H1 (cell line): ENCODE measurements at regions not wholly inside any gene's neighbourhood (a gene's known extent, or its start where the extent isn't known, plus 50 kb on each side); places are given as distances from the start of the nearest gene placed in this dataset.

ENCODE experiments used
- CBX5 ChIP-seq: fragments of 300-800, 300-1000 bp; sonication (generic); IDR thresholded peaks from 2 replicates; pipeline ENCODE4 v1.7.1; 2016; ENCODE audit warnings: antibody characterized with exemption, low read length, low read depth
- CTCF ChIP-seq, 3 experiments: IDR thresholded peaks; 1 replicate in 2 of 3; 2 replicates in 1 of 3; pipeline versions ENCODE4 v1.5.1 to v1.6.1; 2011; ENCODE audit warnings: low read length in 3 of 3, mild to moderate bottlenecking in 3 of 3, inconsistent platforms in 2 of 3, low read depth in 1 of 3, moderate library complexity in 1 of 3; ENCODE audit not compliant: insufficient read depth in 1 of 3; ENCODE audit errors: control extremely low read depth in 1 of 3
- TF ChIP-seq, protein P1 (sequence below): fragments of 300-600 bp; sonication (generic); IDR thresholded peaks from 2 replicates; pipeline ENCODE4 v1.7.1; 2012; ENCODE audit warnings: low read length, moderate library complexity, mild to moderate bottlenecking, inconsistent platforms; ENCODE audit not compliant: insufficient replicate concordance

DNA sequence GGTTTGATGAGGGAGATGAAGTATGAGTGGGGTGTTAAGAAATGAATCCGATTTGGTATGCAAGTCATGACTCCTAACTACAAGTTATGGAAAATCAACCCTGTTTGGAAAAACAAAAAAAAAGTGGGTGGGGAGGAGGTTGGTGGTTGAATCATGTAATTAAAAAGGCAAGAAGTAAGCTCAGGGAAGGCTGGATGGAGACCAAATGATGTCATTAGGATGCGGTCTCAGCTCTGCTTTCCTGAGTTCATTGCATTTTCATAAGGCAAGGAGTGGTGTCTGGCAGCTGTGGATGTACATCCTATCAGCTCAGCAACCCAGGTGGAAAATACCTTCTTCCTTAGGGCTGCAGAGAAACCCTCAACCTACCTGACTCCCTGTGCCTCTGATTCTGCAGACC, 60.4 kb upstream of the AKAP12 start (continued):
- TF ChIP-seq, protein P1, sequence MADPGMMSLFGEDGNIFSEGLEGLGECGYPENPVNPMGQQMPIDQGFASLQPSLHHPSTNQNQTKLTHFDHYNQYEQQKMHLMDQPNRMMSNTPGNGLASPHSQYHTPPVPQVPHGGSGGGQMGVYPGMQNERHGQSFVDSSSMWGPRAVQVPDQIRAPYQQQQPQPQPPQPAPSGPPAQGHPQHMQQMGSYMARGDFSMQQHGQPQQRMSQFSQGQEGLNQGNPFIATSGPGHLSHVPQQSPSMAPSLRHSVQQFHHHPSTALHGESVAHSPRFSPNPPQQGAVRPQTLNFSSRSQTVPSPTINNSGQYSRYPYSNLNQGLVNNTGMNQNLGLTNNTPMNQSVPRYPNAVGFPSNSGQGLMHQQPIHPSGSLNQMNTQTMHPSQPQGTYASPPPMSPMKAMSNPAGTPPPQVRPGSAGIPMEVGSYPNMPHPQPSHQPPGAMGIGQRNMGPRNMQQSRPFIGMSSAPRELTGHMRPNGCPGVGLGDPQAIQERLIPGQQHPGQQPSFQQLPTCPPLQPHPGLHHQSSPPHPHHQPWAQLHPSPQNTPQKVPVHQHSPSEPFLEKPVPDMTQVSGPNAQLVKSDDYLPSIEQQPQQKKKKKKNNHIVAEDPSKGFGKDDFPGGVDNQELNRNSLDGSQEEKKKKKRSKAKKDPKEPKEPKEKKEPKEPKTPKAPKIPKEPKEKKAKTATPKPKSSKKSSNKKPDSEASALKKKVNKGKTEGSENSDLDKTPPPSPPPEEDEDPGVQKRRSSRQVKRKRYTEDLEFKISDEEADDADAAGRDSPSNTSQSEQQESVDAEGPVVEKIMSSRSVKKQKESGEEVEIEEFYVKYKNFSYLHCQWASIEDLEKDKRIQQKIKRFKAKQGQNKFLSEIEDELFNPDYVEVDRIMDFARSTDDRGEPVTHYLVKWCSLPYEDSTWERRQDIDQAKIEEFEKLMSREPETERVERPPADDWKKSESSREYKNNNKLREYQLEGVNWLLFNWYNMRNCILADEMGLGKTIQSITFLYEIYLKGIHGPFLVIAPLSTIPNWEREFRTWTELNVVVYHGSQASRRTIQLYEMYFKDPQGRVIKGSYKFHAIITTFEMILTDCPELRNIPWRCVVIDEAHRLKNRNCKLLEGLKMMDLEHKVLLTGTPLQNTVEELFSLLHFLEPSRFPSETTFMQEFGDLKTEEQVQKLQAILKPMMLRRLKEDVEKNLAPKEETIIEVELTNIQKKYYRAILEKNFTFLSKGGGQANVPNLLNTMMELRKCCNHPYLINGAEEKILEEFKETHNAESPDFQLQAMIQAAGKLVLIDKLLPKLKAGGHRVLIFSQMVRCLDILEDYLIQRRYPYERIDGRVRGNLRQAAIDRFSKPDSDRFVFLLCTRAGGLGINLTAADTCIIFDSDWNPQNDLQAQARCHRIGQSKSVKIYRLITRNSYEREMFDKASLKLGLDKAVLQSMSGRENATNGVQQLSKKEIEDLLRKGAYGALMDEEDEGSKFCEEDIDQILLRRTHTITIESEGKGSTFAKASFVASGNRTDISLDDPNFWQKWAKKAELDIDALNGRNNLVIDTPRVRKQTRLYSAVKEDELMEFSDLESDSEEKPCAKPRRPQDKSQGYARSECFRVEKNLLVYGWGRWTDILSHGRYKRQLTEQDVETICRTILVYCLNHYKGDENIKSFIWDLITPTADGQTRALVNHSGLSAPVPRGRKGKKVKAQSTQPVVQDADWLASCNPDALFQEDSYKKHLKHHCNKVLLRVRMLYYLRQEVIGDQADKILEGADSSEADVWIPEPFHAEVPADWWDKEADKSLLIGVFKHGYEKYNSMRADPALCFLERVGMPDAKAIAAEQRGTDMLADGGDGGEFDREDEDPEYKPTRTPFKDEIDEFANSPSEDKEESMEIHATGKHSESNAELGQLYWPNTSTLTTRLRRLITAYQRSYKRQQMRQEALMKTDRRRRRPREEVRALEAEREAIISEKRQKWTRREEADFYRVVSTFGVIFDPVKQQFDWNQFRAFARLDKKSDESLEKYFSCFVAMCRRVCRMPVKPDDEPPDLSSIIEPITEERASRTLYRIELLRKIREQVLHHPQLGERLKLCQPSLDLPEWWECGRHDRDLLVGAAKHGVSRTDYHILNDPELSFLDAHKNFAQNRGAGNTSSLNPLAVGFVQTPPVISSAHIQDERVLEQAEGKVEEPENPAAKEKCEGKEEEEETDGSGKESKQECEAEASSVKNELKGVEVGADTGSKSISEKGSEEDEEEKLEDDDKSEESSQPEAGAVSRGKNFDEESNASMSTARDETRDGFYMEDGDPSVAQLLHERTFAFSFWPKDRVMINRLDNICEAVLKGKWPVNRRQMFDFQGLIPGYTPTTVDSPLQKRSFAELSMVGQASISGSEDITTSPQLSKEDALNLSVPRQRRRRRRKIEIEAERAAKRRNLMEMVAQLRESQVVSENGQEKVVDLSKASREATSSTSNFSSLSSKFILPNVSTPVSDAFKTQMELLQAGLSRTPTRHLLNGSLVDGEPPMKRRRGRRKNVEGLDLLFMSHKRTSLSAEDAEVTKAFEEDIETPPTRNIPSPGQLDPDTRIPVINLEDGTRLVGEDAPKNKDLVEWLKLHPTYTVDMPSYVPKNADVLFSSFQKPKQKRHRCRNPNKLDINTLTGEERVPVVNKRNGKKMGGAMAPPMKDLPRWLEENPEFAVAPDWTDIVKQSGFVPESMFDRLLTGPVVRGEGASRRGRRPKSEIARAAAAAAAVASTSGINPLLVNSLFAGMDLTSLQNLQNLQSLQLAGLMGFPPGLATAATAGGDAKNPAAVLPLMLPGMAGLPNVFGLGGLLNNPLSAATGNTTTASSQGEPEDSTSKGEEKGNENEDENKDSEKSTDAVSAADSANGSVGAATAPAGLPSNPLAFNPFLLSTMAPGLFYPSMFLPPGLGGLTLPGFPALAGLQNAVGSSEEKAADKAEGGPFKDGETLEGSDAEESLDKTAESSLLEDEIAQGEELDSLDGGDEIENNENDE: no peak
- no peak for TF ChIP-seq CBX5
- no peak for TF ChIP-seq CTCF (IDR thresholded peaks at IDR 0.05; ENCODE audit: control extremely low read depth in 1 of 3, insufficient read depth in 1 of 3, low read depth in 1 of 3, low read length in 3 of 3)
